Umbilical cord (tissue), 1 donor: ENCODE measurements at regions not wholly inside any gene's neighbourhood (a gene's known extent, or its start where the extent isn't known, plus 50 kb on each side); places are given as distances from the start of the nearest gene placed in this dataset.
A peak's percentile ranks its signal among the peaks of the same experiment; 100 is the strongest.
"Not testable (repeated sequence)": the region's sequence is repeated elsewhere in the genome, so short reads cannot be mapped to it uniquely, and the experiment has no call there.

Experiments
- DNase-seq: peaks from one replicate; pipeline ENCODE4 v3.0.0-alpha.2; 2015; ENCODE audit warnings: low spot score

- DNase-seq, result peak; percentile 6
These were observed 91.9 kb upstream of the MED13 start for GRCh38 chr17:62156949-62157348.

- no peak for DNase-seq
These were observed 89.8 kb upstream of the MED13 start for GRCh38 chr17:62154909-62155308.

GRCh38 chr17:62150471-62150870 lies 85.4 kb upstream of the MED13 start:
- no peak for DNase-seq

GRCh38 chr17:62149961-62150360 lies 84.9 kb upstream of the MED13 start:
- no peak for DNase-seq

- no peak for DNase-seq
These were observed 82.2 kb upstream of the MED13 start for GRCh38 chr17:62147284-62147683.

DNA sequence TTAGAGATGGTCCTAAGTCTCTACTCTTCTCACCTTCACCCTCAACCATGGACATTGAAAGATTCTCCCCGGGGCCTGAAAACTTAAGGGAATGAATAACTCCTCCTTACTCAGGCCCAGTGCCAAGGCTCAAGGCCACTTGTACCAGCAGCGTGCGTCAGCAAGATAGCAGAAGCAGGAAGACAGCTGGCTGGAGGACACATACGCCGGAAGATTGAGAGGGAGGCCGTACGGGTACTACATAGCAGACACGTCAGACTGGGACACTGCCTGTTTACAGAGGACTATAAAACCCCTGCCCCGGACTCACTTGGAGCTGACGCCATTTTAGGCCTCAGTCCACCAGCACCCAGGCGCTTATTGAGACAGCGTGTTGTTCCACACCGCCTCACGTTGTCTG lies 75.8 kb upstream of the MED13 start:
- DNase-seq, result no peak

- no peak for DNase-seq
These were observed 75.3 kb upstream of the MED13 start for GRCh38 chr17:62140376-62140775.

DNA sequence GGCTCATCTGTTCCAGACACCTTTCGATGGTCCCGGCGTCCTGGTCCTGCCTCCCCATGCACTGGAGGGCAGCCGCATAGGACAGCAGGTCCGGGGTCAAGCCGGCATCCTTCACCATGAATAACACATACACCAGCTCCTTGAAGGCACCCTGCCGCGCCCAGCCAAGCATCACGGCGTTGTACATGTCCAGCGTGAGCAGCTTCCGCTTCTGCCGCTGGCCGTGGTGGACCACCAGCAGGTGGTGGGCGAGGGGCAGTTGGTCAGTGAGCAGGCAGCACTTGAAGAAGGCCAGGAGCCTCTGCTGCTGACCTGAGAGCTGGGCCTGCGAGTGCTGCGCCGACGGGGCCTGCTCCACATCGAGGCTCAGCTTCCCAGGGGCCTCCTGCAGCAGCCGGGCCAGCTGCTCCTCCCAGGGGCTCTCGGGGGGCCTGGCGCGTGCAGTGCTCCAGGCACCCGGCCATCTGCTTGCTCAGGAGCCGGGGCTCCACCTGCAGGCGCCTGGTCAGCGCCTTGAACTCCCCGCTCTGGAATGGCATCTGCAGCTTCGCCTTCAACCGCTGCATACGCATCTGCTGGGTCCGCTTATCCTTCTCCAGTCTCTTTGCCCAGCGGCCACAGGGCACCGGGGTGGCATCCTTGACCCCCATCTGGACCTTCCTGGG lies 74.7 kb upstream of the MED13 start:
- not testable (repeated sequence) for DNase-seq

GRCh38 chr17:62139141-62139540 lies 74.1 kb upstream of the MED13 start:
- no peak for DNase-seq

- not testable (repeated sequence) for DNase-seq
These were observed 73.6 kb upstream of the MED13 start for GRCh38 chr17:62138676-62139121.

- DNase-seq, result not testable (repeated sequence)
These were observed 72.9 kb upstream of the MED13 start for GRCh38 chr17:62137734-62138624.

DNA sequence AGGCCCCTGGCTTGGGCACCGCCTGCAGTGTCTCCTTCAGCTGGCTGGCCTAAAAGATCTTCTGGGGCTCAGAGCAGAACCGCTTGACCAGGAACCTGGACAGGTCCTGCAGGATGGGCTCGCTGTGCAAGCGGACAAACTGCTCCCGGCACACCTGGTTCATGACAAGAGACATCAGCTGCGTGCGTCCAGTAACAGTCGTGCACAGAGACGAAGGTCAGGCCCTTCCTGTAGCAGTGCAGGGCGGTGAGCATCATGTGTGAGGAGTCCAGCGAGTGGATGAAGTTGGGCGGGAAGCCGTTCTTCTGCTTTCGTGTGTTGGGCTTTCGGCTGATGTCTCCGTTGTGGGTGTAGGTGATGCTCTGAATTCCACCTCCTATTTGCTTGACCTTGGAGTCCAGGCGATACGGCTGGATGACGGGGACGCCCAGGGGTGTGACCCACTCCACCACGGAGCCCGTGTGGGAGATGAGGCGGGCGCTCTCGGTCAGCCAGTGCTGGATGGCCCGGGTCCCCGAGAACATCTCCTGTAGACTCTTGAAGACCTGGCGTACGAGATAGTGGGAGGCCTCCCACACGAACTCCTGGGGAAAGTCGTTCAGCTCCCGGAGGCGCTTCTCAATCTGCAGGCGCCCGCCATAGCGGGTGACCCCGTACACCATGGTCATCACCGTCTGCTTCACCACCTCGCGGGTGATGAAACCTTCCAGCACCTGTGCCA lies 72.1 kb upstream of the MED13 start:
- DNase-seq, result not testable (repeated sequence)

- DNase-seq, result no peak
These were observed 70.7 kb upstream of the MED13 start for GRCh38 chr17:62135742-62136141.

DNA sequence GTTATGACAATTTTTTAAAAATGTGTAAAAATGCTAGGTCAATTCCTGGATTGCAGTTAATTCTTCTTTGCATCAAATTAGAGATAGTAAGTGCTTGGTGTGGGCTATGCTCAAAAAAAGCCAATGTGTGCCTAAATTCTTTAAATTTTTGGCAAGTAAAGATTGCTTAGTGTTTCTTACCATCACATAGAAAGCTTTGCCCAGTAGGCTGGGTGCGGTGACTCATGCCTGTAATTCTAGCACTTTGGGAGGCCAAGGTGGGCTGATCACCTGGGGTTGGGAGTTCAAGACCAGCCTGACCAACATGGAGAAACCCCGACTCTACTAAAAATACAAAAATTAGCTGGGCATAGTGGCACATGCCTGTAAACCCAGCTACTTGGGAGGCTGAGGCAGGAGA lies 70.0 kb upstream of the MED13 start:
- DNase-seq, result not testable (repeated sequence)

- DNase-seq, result no peak
These were observed 69.3 kb upstream of the MED13 start for GRCh38 chr17:62134397-62134796.

GRCh38 chr17:62131271-62131670 lies 66.2 kb upstream of the MED13 start:
- DNase-seq, result not testable (repeated sequence)

GRCh38 chr17:62130739-62131138 lies 65.7 kb upstream of the MED13 start:
- no peak for DNase-seq

DNA sequence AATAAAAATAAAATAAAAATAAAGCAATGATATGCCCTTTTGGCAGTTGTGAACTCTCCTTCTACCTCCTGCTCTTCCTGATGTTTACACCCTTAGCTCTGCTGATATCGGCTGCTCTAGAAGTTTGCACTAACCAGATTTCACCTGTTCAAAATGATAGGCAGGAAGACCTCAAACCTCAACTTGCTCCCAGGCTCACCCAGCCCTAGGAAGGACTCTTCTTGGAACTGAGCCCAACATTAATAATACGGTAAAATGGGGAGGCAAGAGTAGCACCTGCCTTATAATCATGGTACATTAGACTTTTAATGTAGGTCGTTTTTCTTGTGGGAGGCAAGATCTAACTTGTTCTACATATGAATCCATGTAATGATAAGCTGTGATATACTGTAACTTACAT lies 61.2 kb upstream of the MED13 start:
- no peak for DNase-seq

- DNase-seq, result no peak
These were observed 60.2 kb upstream of the MED13 start for GRCh38 chr17:62125307-62125706.

DNA sequence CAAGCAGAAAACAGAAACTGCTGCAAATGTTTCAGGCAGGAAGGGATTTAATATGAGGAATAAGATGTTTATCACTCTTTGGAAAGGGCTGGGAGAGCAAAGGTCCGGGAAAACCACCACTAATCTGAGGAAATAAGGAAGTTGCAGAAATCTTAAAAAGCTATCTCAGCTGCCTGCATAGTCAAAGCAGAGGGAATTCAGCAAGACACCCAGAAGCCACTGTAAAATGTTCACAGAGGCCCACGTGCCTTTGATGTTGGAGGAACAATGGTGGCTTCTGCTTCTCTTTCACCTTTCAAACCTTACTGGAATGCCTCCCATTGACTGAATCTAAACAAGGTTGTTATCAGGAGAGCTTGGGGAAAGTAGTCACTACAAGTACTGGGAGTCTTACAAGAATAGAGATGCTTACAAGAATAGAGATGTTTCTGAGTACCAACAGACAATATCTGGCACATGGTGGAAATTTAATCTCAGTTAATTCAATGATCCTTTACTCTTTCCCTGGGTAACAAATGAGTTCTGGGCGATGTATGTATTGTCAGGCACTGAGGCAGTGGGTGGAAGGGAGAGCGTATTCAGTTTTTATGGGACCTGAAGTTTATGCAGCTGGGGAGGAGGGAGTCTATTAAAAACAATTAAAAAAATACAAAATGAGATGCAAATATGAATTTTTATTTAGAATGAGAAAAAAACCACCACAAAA lies 56.1 kb upstream of the MED13 start:
- no peak for DNase-seq

DNA sequence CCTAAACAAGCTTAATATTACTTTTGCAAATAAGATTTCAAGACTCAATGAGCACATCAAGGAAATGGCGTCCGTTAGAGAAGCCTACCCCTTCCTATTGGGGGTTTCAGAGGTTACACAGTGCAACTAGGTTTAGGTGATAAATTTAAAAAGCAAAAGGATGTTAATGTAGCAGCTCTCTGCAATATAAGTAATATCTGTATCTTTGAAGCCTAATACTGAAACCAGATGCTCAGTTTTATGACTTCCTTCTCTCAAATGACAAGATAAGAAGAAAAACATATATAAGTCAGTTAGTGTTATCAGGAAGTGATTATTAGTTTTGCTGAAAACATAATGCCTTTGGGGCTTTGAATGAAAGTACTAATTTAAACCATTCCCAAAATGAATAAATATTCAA lies 54.3 kb upstream of the MED13 start:
- peak; percentile 6 for DNase-seq
